ENCODE measurements at regions not wholly inside any gene's neighbourhood (a gene's known extent, or its start where the extent isn't known, plus 50 kb on each side); places are given as distances from the start of the nearest gene placed in this dataset.

- DNase-seq: no peak
Observed at GRCh38 chr10:107230887-107231286, 66.4 kb upstream of the SORCS1 start.

- DNase-seq: no peak
Observed at GRCh38 chr10:107215681-107216080, 51.2 kb upstream of the SORCS1 start.

All from NCI-H1092 (cell line).